Panc1 (cell line): ENCODE measurements at regions not wholly inside any gene's neighbourhood (a gene's known extent, or its start where the extent isn't known, plus 50 kb on each side); places are given as distances from the start of the nearest gene placed in this dataset.
"Not testable (repeated sequence)": the region's sequence is repeated elsewhere in the genome, so short reads cannot be mapped to it uniquely, and the experiment has no call there.

Experiments used
- ATAC-seq: fragments of 200-7000 bp; cut with Tn5 transposase; 2 replicates; pipeline ENCODE4 v1.9.1; 2020; ENCODE audit warnings: mild to moderate bottlenecking, moderate library complexity
- BruUV-seq: library from RNA; stranded (reverse); fragments of 400-500 nt; replicated peaks from 2 replicates; lab custom pipeline; 2021; lab: Mats Ljungman, UMichigan
- CTCF ChIA-PET: fragments of 300-600 bp; sonication (Branson Sonifier 250); formaldehyde crosslinking; loops from one replicate; lab custom pipeline; 2022; ENCODE audit warnings: antibody characterized with exemption; lab: Charles Lee
- POLR2A ChIA-PET: fragments of 300-600 bp; sonication (Branson Sonifier 250); formaldehyde crosslinking; loops from one replicate; lab custom pipeline; 2022; ENCODE audit warnings: antibody characterized with exemption; lab: Charles Lee
- DNase-seq: peaks from one replicate; pipeline ENCODE4 v3.0.0-alpha.2; 2010; ENCODE audit warnings: low read depth, low spot score
- H3K27ac ChIP-seq: 2 replicates; pipeline ENCODE4 v1.5.1; 2011; ENCODE audit warnings: mild to moderate bottlenecking, low read length, inconsistent platforms
- H3K27me3 ChIP-seq: fragments of 200-500 bp; sonication (Bioruptor generic); 2 replicates; pipeline ENCODE4 v1.6.0; 2014; ENCODE audit warnings: low read length, inconsistent platforms; ENCODE audit not compliant: control insufficient read depth, insufficient read depth
- H3K36me3 ChIP-seq: fragments of 200-500 bp; sonication (Bioruptor generic); 2 replicates; pipeline ENCODE4 v1.5.1; 2014; ENCODE audit warnings: inconsistent platforms, mild to moderate bottlenecking, low read length, moderate library complexity; ENCODE audit not compliant: control insufficient read depth, insufficient read depth
- H3K4me1 ChIP-seq: 2 replicates; pipeline ENCODE4 v1.5.1; 2011; ENCODE audit warnings: inconsistent platforms, mild to moderate bottlenecking, low read length, moderate library complexity; ENCODE audit not compliant: control insufficient read depth, insufficient read depth
- H3K4me3 ChIP-seq, 2 experiments: 2 replicates each; pipeline ENCODE4 v1.5.1; 2011 to 2012; ENCODE audit warnings: low read depth in 2 of 2, low read length in 2 of 2, mild to moderate bottlenecking in 2 of 2, inconsistent platforms in 1 of 2, moderate library complexity in 1 of 2
- H3K9me3 ChIP-seq: fragments of 200-500 bp; sonication (Bioruptor generic); 2 replicates; pipeline ENCODE4 v1.5.1; 2014; ENCODE audit warnings: low read depth, mild to moderate bottlenecking, inconsistent platforms, low read length, moderate library complexity; ENCODE audit not compliant: control insufficient read depth, insufficient read depth
- POLR2AphosphoS5 ChIP-seq: IDR thresholded peaks from 2 replicates; pipeline ENCODE4 v1.6.1; 2012; ENCODE audit warnings: mild to moderate bottlenecking, low read depth, low read length, moderate library complexity
- SIN3A ChIP-seq: IDR thresholded peaks from 2 replicates; pipeline ENCODE4 v1.6.1; 2012; ENCODE audit warnings: low read depth, mild to moderate bottlenecking, low read length, moderate library complexity, borderline replicate concordance; ENCODE audit not compliant: insufficient read depth
- TCF7L2 ChIP-seq: IDR thresholded peaks from 2 replicates; pipeline ENCODE4 v1.6.1; 2011; ENCODE audit warnings: mild to moderate bottlenecking, low read depth, low read length, inconsistent platforms
- in situ Hi-C: cut with HindIII; loops from 2 replicates; pipeline ENCODE4 v1.10.0; 2016; ENCODE audit warnings: low sequenced_read_pairs, low pct_unique_long_range_greater_than_20kb
- intact Hi-C: fragments of 100-400 bp; cut with micrococcal nuclease; formaldehyde crosslinking; loops from one replicate; pipeline ENCODE4 v1.10.0; 2022; ENCODE audit not compliant: unreplicated experiment
- TF ChIP-seq, protein P1 (sequence below), 2 experiments: IDR thresholded peaks; 2 replicates each; pipeline ENCODE4 v1.6.1; 2011 to 2012; ENCODE audit warnings: low read depth in 2 of 2, control low read depth in 1 of 2, low read length in 1 of 2, mild to moderate bottlenecking in 1 of 2, moderate library complexity in 1 of 2; ENCODE audit not compliant: insufficient read depth in 1 of 2
- TF ChIP-seq, protein P2 (sequence below): fragments of 450-650 bp; IDR thresholded peaks from 2 replicates; pipeline ENCODE4 v1.5.1; 2017; ENCODE audit warnings: mild to moderate bottlenecking

DNA sequence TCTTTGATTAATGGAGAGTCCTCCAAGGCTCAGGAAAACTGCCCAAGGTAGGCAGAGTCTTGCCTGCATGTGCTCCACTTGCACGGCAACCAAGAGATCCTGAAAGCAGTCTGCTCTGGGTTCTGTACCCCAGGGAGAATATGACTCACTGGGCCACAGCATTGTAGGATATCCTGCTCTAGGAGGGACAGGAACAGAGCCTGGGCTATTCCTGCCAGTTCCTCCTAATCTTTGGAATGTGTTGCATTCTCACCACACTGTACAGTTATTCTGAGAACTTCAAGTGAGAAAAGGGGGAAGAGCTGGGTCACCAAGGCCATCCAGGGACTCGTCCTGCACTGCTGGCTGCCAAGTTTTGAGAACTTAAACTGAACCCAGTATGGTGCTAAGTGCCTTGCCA is 278.5 kb downstream of the MATN1 start:
- no peak for ATAC-seq
- Histone ChIP-seq H3K4me1 (no peaks in the 10 kb centered on the region), H3K27ac (no peak overlapping the region), H3K36me3 (no peaks in the 10 kb centered on the region), H3K27me3 (no peaks in the 10 kb centered on the region), H3K4me3 (no peak overlapping the region), H3K9me3 (no peaks in the 10 kb centered on the region)
- ChIA-PET CTCF (no interaction called here), POLR2A (no interaction called here)
- DNase-seq: no peak
- intact Hi-C loops: no loop called here
- no TSS peak for BruUV-seq
- in situ Hi-C loops: no loop called here
- TF ChIP-seq, protein P1, sequence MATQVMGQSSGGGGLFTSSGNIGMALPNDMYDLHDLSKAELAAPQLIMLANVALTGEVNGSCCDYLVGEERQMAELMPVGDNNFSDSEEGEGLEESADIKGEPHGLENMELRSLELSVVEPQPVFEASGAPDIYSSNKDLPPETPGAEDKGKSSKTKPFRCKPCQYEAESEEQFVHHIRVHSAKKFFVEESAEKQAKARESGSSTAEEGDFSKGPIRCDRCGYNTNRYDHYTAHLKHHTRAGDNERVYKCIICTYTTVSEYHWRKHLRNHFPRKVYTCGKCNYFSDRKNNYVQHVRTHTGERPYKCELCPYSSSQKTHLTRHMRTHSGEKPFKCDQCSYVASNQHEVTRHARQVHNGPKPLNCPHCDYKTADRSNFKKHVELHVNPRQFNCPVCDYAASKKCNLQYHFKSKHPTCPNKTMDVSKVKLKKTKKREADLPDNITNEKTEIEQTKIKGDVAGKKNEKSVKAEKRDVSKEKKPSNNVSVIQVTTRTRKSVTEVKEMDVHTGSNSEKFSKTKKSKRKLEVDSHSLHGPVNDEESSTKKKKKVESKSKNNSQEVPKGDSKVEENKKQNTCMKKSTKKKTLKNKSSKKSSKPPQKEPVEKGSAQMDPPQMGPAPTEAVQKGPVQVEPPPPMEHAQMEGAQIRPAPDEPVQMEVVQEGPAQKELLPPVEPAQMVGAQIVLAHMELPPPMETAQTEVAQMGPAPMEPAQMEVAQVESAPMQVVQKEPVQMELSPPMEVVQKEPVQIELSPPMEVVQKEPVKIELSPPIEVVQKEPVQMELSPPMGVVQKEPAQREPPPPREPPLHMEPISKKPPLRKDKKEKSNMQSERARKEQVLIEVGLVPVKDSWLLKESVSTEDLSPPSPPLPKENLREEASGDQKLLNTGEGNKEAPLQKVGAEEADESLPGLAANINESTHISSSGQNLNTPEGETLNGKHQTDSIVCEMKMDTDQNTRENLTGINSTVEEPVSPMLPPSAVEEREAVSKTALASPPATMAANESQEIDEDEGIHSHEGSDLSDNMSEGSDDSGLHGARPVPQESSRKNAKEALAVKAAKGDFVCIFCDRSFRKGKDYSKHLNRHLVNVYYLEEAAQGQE (IDR thresholded peaks at IDR 0.05; ENCODE audit: insufficient read depth in 1 of 2, low read depth in 2 of 2, low read length in 1 of 2): no peak
- TF ChIP-seq, protein P2, sequence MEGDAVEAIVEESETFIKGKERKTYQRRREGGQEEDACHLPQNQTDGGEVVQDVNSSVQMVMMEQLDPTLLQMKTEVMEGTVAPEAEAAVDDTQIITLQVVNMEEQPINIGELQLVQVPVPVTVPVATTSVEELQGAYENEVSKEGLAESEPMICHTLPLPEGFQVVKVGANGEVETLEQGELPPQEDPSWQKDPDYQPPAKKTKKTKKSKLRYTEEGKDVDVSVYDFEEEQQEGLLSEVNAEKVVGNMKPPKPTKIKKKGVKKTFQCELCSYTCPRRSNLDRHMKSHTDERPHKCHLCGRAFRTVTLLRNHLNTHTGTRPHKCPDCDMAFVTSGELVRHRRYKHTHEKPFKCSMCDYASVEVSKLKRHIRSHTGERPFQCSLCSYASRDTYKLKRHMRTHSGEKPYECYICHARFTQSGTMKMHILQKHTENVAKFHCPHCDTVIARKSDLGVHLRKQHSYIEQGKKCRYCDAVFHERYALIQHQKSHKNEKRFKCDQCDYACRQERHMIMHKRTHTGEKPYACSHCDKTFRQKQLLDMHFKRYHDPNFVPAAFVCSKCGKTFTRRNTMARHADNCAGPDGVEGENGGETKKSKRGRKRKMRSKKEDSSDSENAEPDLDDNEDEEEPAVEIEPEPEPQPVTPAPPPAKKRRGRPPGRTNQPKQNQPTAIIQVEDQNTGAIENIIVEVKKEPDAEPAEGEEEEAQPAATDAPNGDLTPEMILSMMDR: no peak
- TF ChIP-seq POLR2AphosphoS5 (no peak), SIN3A (no peak)

DNA sequence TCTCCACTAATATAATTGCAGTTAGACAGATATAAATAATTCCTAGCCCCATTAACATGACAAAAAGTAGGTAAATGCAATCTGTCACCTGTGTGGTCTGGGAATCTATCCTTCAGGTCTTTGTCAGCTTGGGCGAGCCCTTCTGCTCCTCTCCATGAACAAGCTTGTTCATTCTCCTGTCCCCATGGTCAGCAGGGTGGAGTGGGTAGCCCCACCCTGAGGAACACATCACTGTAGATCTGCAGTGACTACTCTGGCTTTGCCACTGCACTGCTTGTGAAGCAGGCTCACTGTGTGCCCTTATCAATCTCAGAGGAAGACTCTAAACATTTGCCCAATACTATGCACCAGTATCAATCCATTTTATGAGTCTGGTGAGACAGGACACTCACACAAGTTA is 279.0 kb downstream of the MATN1 start:
- no peak for DNase-seq
- Histone ChIP-seq H3K27me3 (no peaks in the 10 kb centered on the region), H3K9me3 (no peaks in the 10 kb centered on the region), H3K36me3 (no peaks in the 10 kb centered on the region), H3K4me1 (no peaks in the 10 kb centered on the region), H3K4me3 (no peak overlapping the region), H3K27ac (no peak overlapping the region)
- no peak for ATAC-seq
- no peak for TF ChIP-seq POLR2AphosphoS5
- TF ChIP-seq SIN3A: no peak
- TF ChIP-seq, protein P1 (IDR thresholded peaks at IDR 0.05; ENCODE audit: insufficient read depth in 1 of 2, low read depth in 2 of 2, low read length in 1 of 2): no peak
- TF ChIP-seq, protein P2: no peak
- TF ChIP-seq TCF7L2: no peak
- intact Hi-C loops: no loop called here
- ChIA-PET CTCF (no interaction called here), POLR2A (no interaction called here)
- in situ Hi-C loops: no loop called here
- no TSS peak for BruUV-seq

DNA sequence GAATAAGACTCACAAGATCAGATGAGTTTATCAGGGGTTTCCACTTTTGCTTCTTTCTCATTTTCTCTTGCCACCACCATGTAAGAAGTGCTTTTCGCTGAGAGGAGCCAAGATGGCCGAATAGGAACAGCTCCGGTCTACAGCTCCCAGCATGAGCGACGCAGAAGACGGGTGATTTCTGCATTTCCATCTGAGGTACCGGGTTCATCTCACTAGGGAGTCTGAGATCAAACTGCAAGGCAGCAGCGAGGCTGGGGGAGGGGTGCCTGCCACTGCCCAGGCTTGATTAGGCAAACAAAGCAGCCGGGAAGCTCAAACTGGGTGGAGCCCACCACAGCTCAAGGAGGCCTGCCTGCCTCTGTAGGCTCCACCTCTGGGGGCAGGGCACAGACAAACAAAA is 285.1 kb downstream of the MATN1 start:
- intact Hi-C loops, POLR2A ChIA-PET, in situ Hi-C loops, H3K27me3 ChIP-seq, ATAC-seq, CTCF ChIA-PET, H3K4me3 ChIP-seq, H3K9me3 ChIP-seq, DNase-seq, BruUV-seq, H3K4me1 ChIP-seq, H3K36me3 ChIP-seq, H3K27ac ChIP-seq: not testable (repeated sequence)
